ENCODE measurements at regions not wholly inside any gene's neighbourhood (a gene's known extent, or its start where the extent isn't known, plus 50 kb on each side); places are given as distances from the start of the nearest gene placed in this dataset.

DNA sequence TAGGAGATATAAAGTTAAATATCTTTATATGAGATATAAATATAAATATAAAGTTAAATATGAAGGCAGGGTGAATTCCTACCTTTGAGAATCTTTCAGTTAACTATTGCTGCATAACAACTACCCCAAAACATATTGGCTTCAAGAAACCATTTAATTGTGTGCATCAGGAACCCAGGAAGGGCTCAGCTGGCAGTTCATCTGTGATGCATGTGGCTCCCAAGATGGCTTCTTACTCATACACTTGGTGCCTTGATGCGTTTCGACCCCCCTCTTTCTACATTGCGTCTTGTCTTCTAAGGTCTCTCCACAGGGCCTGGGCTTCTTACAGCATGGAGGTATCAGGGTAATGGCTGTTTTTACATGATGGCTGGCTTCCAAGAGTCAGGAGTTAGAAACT is 253.9 kb upstream of the CRY1 start:
- no peak for DNase-seq (ENCODE audit: low spot score)

DNA sequence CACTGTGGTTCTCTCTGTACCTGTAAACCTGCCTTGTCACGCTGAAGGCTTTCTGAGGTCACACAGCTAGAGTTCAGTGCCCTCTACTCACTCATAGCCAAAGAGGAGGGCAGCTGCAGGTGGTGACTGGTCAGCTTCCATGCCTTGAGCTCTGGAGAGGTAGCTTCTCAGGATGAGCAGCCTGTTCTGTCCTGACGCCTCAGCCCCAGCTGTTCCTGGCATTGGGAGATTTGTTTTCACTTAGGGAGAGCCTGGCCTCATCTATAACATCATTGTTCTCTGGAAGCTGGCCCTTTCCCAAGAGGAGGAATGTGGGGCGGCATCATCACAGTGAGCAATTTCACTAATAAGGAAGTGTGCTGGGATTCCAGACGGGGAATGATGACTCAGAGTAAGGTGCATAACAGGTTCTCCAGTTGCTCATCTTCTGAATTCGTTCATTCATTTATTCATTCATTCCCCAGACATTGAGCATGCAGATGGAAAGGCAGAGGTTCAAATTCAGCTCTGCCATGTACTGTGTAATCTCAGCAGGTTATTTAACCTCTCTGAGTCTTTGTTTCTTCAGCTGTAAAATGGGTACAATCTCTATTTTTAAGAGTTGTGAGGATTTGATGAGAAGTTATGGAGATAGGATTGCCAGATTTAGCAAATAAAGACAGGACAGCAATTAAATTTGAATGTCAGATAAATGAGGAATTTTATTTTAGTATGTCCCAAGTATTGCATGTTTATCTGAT is 255.8 kb upstream of the CRY1 start:
- DNase-seq (ENCODE audit: low spot score) = peak; percentile 97

DNA sequence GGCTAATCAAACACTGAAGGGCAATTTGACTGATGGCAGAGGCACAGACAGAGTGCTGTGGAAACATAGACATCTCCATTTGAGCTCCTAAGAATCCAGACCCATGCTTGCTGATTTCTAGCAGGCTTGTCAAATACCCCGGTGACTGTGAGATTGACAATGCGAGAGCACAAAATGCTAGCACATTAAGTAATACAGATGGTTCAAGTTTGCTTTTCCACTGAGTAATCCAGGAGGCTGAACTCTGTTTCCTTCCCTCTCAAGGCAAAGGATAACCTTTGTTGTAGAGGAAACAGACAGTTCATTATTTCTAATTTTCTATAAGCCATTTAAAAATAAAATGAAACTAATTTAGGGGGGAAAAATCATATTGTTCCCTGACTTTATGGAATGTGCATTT is 256.5 kb upstream of the CRY1 start:
- DNase-seq (ENCODE audit: low spot score) = no peak

DNA sequence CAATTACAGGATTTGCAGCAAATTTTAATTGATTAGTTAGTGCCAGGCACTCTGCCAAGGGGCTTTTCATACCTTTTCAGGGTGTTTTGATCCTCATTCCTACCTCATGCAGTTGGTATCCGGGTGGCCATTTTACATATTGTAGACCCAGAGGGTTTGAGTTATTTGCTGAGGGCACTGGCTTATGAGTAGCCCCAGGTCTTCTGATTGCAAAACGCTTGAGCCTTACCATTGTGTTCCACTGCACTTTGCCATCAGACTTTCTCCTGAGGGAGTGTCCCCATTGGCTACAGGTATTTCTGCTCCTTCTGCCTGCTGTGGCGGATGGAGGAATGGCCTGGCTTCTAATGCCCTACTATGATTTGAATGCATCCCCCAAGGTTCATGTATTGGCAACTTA is 257.8 kb upstream of the CRY1 start:
- DNase-seq (ENCODE audit: low spot score) = no peak

DNA sequence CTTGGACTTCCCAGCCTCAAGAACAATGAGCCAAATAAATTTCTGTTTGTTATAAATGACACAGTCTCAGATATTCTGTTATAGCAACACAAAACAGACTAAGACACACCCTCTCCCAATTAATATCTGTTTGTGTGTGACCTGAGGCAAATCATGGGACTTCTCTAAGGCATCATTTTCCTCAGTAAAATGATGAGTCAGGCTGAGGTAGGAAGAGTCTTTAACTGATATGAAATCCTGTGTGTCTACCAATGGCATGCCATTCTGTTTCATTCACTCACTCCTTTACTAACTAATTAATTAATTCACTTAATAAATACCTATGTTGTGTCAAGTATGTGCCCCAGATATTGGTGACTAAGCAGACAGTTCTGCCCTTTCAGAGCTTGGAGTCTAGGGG is 258.4 kb upstream of the CRY1 start:
- peak; percentile 43 for DNase-seq (ENCODE audit: low spot score)

DNA sequence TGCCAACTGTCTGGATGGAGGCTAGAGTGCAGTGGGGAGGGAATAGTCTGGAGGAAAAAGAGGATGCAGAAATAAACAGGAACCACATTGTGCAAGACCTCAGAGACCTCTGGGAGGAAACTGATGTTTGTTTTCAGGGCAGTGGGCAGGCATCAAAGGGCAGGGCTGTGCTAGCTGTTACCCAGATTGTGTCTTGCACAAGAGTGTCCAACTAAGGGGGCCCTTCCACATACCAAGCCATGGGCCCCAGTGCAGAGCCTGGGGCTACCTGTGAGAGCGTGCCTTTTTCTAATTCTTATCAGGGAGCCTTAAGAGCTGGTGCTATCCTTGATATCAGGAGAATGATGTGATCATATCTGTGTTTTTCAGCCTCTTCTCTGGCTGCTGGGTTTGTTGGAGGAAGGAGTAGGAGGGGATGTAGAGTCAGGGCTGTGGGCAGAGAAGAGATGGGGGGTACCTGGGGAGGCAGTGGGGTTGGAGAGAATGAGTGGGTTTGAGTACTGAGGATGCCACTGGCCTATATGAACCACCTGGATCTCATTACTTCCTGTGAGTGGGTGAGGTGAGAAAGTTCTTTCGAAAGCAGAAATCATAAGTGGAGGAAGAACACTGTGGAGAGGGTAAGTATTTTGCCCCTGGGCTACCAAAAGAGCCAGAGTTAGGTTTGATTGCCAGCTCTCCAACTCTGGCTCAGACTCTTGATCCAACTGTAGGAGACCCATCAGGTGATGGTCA is 259.2 kb upstream of the CRY1 start:
- no peak for DNase-seq (ENCODE audit: low spot score)

DNA sequence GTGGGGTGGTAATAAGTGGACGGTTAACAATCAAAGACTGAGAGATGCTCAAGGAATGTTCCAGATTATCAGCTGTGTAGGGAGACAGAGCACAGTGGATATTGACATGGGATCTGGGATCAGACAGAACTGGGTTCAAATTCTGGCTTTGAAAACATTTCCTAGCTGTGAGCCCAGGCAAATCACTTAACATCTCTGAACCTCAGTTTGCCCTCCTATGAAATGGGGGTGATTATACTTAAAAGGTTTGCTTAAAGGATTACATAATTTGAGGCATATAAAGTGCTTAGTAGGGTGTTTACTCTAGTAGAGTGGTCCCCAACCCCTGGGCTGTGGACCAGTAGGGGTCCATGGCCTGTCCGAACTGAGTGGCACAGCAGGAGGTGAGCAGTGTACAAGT is 260.0 kb upstream of the CRY1 start:
- no peak for DNase-seq (ENCODE audit: low spot score)

DNA sequence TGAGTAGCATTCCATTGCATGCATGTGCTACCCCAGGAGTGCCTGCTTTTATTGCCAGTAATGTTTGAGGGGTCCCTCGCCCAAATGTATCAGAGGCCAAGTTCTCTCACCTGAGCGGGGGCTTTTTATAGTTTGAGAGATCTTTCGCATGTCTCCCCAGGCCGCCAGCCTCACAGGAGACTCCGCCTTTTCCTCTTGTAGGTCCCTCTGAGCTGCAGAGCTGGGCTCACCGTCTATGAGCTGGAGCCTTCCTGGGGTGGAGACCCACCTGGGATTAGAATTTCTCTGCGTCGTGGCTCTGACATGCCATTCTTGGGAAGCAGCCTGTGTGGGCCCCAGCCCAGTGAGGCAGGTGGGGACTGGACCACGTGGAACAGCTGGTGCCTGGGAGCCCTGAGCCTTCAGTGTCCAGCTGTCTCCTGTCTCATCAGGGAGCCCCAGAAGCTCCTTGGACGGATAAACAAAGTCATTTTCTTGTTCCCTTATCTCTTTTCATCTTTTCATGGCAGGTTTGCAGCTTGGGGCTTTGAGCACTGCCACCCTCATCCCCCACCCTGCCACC is 261.7 kb upstream of the CRY1 start:
- no peak for DNase-seq (ENCODE audit: low spot score)

DNA sequence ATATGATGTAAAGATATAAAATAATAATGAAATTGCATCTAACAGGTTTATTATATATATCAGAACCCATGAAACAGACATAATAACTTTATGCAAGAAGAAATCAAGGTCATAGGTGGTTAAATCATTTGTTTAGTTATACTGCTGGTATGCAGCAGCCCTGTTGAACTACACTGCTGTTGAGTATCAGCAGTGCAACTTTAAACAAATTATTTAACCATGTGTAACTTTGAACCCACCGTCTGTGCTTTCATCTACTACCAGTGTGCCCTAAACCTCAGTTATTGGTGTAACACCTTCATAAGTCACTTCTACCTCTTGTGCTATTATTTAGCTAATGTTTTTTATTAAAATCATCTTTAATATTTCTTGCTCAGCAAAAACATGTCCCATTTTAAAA is 262.3 kb upstream of the CRY1 start:
- DNase-seq (ENCODE audit: low spot score) = no peak

DNA sequence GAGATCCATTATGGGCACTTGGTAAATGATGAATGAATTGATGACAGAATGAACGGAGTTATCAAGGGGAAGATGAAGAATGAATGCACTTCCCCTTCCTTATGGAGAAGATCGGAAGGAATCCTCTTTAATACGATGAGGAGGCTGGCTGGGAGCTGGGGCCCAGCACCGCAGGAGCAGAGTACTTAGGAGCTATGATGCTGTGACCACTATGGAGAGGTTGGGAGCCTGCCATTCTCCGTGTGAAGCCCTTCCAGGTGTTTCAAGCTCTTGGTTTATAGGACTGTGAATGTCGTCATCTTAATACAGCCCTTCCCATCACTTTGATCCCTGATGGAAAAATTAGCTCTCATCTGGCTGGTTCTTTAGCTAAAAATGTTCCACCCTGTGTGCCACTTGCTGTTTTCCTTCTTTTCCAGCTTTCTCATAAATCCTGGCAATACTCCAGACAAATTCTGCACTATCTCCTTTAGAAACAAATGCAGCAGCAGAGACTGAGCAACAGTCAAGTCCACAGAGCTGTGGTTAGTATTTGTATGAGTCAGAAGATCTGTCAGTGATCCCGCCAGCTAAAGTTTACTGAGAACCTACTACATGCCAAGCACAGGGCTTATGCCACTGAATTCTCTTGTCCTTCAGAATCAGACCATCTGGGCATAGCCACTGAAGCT is 263.1 kb upstream of the CRY1 start:
- peak; percentile 84 for DNase-seq (ENCODE audit: low spot score)

DNA sequence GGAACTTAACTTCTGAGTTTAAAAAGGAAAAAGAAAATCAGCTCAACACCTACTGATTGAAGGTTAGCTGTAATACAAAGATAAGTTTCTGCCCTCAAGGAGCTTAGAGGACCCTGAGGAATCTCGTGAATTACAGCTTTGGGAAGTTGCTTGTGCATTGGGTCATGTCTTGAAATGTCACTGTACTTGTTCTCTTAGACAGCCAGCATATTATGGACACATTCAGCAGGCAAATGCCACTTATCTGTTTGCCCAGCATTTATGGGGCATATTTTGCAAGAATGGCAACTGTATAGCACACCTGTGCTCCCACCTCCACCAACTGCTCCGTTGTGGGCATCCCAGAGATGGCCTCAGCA is 263.6 kb upstream of the CRY1 start:
- no peak for DNase-seq (ENCODE audit: low spot score)

DNA sequence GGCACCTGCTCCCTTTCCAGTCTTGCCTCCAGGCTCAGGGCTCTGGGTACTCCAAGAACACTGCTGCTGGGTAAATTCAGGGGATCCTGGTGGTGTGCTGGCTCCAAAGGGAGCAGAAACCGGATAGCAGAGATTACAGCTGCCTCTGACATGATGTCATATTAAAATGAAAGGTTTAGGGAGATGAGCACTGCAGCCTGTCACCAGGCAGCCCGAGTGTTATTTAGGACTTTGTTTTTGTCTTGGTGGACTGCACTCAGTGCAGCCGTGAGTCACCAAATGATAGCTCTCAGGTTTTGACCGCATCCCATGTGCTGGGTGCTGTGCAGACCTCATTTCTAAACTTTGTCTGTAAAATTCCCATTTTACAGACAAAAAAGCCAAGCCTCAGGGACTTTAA is 266.0 kb upstream of the CRY1 start:
- DNase-seq (ENCODE audit: low spot score) = peak; percentile 82

DNA sequence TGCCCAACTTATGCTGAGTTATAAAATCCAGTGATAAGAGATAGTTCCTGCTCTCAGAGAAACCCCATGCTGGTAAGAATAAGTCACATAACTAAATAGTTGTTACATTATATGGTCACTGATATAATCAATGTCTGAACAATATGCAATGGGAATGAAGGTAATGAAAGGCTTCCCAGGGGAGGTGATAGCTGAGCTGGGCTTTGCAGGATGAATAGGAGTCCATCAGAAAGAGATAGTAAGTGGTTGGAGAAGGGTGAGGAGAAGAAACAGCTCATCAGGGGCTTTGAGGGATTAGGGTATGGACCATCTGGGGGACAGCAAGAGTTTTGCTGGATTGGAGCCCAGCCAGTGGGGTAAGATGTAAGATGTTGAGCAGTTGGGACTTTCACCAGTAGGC is 266.7 kb upstream of the CRY1 start:
- no peak for DNase-seq (ENCODE audit: low spot score)

DNA sequence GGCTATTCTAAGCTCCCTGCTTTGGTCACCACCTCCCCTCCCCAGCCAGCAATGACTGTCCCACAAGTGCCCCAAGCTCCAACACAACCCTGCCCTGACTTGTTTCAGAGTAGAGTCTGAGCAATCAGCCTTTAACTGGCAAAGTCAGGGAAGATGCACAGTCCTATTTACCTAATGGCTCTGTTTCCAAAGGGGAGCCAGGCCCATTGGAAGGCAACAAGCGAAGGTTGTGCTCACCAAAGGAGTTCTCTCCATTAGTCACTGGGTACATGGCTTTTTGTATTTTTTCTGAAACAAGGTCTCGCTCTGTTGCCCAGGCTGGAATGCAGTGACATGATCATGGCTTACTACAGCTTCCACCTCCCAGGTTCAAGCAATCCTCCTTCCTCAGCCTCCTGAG is 267.1 kb upstream of the CRY1 start:
- no peak for DNase-seq (ENCODE audit: low spot score)

DNA sequence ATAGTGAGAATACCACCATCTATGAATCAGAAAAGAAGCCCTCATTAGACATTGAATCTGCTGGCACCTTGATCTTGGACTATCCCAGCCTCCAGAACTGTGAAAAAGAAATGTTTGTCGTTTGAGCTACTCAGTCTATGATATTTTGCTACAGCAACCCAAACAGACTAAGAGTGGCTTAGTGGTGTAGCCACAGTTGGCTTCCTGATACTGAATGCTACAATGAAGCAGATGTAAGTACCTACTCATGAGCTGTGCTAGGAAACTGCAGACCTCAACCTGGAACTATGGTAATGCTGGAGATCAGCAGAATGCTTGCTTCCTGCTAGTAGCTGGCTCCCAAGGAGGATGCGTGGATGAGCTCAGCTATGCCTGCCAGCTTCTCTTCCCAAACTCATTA is 268.6 kb upstream of the CRY1 start:
- DNase-seq (ENCODE audit: low spot score) = no peak

DNA sequence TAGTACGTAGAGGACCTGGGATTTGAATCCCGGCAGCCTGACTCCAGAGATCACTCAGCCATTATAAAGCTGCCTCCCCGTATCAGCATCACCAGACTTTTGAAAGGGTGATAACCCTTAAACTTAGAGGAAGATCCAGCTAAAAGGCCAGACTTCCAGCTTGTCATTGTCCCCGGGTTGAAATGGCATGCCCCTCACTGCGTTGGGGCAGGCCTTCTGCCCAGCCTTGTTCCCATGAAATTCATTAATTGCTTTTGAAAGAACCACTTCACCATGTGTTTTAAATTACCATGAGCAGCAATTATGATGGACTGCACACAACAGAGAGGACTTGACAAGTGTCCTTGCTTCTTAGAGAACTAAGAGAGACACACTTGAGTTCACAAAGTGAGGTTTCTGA is 269.6 kb upstream of the CRY1 start:
- DNase-seq (ENCODE audit: low spot score) = no peak

DNA sequence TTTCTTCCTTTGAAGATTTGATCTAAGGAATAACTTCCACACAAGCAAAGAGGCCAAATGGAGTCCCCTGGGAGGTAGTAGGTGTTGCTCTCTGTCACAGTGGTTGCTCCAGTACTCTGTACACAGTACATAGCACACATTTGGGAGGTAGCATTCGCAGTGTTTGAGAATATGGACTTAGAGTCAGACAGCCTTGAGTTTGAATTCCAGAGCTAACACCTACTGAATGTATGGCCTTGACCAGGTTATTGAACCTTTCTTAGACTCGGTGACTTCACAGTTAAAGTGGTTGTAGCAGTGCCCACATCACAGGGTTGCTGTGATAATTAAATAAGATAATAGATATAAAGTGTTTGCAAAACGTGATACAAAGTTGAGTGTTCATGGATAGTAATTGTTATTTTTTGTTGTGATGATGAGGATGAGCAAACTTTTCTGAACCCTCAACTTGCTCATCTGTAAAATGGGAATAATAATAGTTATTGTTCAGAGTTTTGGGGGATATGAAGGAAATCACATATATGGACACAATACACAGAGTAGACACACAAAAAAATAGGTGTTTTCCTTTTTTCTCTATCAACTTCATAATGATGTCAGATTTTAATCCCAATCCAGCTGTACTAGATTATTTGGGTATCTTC is 271.6 kb upstream of the CRY1 start:
- DNase-seq (ENCODE audit: low spot score) = no peak

DNA sequence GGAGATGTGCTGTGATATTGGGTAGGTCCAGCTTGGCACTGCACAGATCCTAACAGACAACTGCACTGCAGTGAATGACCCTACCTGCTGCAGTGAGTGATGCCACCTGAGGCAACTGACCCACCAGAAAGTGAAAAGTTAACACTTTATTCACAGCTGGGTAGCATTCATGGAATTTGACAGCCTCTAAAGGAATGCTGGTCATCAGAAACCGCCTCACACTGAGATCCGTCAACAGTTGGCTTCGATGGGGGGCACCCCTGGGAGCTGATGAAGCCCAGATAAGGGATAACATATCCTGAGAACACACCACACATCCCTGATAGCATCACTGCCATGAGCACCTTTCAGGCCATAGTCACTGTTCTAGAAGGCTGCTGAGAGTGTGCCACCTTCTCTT is 272.4 kb upstream of the CRY1 start:
- DNase-seq (ENCODE audit: low spot score) = no peak

DNA sequence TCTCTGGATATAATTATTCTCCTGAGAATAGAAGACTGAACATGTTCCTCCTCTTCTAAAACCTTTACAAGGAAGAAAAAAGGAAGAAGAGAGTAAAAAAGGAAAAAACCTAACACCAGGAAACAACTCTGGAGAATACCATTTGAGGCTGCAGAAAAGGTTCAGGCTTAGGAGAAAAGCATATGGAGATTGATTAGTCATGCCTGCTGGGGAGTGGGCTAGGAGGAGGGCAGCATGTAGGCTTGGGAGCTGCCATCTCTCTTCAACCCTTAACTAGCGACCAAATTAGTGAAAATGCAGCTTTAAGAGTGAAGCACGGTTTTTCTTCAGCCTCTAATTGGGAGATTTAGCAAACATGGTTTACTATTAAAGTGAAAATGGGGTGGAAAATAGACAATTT is 273.0 kb upstream of the CRY1 start:
- DNase-seq (ENCODE audit: low spot score) = no peak

DNA sequence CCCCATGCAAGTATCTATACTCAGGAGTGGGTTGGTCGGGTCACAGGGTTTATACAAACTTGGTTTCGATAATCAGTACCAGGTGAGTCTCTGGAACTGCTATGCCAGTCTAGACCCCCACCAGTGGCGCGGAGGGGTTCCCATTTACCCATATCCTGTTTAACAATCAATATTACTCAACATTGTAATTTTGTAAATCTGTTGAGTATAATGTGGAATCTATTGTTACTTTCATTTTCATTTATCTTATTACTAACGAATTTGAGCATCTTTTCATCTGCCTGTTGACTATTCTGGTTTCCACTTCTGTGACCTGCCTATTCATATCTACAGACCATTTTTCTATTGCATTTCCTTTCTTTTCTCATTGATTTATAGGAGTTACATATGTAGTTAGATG is 275.2 kb upstream of the CRY1 start:
- no peak for DNase-seq (ENCODE audit: low spot score)

DNA sequence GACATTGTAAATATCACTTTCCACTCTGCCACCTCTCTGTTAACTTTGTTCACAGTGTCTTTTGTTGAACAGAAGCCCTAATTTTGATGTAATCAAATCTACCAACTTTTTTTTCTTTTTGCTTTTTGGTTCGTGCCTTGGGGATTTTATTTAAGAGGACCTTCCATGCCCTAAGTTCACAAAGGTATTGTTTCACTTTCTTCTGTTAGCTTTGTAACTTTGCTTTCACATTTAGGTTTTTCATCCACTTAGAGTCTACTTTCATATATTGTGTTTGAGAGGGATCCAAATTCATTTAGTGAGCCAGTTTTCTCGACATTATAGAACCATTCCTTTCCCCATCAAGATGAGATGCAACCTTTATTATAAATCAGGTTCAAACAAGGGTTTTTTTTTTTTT is 275.7 kb upstream of the CRY1 start:
- no peak for DNase-seq (ENCODE audit: low spot score)

DNA sequence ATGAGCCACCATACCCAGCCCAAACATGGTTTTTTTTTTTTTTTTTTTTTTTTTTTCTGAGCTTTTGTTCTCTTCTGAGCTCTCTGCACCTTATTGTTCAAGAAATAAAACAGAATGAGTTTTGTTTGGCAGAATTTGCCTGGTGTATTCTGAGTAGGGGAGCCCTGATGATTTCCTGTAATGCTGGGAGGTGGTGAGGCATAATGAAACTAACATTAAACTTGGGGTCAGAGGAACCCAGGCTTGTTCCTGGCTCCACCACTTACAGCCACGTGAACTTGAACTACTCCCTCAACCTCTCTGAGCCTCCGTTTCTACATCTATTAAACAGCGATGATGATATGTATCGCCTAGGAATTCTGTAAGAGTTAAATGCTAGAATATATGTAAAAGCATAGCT is 276.3 kb upstream of the CRY1 start:
- no peak for DNase-seq (ENCODE audit: low spot score)

Data from A172 (cell line).